ENCODE measurements at regions not wholly inside any gene's neighbourhood (a gene's known extent, or its start where the extent isn't known, plus 50 kb on each side); places are given as distances from the start of the nearest gene placed in this dataset.

DNA sequence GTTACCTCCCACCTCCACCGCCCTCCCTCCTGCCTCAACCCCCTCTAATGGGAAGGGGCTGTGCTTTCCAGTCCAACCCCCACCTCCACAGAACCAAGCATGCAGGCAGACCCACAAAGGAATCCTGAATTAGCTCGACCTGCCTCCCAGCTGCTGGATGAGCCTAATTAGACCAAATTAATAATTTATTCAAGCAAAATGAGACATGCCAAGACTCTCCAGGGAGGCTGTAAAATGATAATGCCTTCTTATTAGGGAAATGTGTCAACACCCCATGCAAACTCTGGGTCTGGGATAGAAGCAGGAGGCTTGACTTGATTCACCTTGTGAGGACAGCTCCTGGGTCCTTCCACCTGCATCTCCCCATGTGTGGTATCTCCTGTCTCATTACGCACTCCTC, 59.4 kb upstream of the HMGXB4 start:
- TF ChIP-seq, protein P1, sequence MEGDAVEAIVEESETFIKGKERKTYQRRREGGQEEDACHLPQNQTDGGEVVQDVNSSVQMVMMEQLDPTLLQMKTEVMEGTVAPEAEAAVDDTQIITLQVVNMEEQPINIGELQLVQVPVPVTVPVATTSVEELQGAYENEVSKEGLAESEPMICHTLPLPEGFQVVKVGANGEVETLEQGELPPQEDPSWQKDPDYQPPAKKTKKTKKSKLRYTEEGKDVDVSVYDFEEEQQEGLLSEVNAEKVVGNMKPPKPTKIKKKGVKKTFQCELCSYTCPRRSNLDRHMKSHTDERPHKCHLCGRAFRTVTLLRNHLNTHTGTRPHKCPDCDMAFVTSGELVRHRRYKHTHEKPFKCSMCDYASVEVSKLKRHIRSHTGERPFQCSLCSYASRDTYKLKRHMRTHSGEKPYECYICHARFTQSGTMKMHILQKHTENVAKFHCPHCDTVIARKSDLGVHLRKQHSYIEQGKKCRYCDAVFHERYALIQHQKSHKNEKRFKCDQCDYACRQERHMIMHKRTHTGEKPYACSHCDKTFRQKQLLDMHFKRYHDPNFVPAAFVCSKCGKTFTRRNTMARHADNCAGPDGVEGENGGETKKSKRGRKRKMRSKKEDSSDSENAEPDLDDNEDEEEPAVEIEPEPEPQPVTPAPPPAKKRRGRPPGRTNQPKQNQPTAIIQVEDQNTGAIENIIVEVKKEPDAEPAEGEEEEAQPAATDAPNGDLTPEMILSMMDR (IDR thresholded peaks at IDR 0.05; ENCODE audit: insufficient read depth, low read length, poor library complexity, severe bottlenecking): no peak
- no peak for DNase-seq (ENCODE audit: low read depth)
- no peak overlapping the region for H3K4me3 ChIP-seq (ENCODE audit: low read depth, low read length)
- peaks cover 3% of the 10 kb centered on the region for H3K27me3 ChIP-seq (ENCODE audit: control insufficient read depth, insufficient read depth, low read length)
- no peaks in the 10 kb centered on the region for H3K36me3 ChIP-seq (ENCODE audit: control insufficient read depth, insufficient read depth, low read length)

- no peak for DNase-seq (ENCODE audit: low read depth)
- TF ChIP-seq, protein P1 (IDR thresholded peaks at IDR 0.05; ENCODE audit: insufficient read depth, low read length, poor library complexity, severe bottlenecking): no peak
- H3K36me3 ChIP-seq (ENCODE audit: control insufficient read depth, insufficient read depth, low read length): no peaks in the 10 kb centered on the region
- H3K4me3 ChIP-seq (ENCODE audit: low read depth, low read length): no peak overlapping the region
- H3K27me3 ChIP-seq (ENCODE audit: control insufficient read depth, insufficient read depth, low read length): peaks cover 3% of the 10 kb centered on the region
These were observed 58.6 kb upstream of the HMGXB4 start for GRCh38 chr22:35198738-35199137.

DNA sequence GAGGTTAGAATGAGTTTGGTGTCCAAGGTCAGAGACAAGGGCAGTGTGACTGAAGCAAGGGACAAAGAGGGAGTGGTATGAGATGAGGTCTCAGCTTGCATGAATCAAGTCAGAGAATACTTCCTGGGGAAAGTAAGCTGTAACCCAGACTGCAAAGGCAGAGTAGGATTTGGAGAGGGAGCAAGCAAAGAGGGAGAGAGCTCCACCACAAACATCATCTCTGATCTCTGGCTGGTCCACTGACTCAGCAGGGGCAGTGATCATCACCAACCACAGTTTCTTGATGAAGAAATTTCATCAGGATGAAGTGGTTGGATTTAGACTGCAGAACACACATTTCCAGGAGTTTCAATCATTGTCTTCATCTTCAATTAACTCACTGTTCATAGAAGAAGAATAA, 54.9 kb upstream of the HMGXB4 start:
- Histone ChIP-seq H3K27me3 (ENCODE audit: control insufficient read depth, insufficient read depth, low read length) (peaks cover 3% of the 10 kb centered on the region), H3K4me3 (ENCODE audit: low read depth, low read length) (no peak overlapping the region), H3K36me3 (ENCODE audit: control insufficient read depth, insufficient read depth, low read length) (no peaks in the 10 kb centered on the region)
- no peak for DNase-seq (ENCODE audit: low read depth)
- TF ChIP-seq, protein P1 (IDR thresholded peaks at IDR 0.05; ENCODE audit: insufficient read depth, low read length, poor library complexity, severe bottlenecking): no peak

- DNase-seq (ENCODE audit: low read depth): no peak
- TF ChIP-seq, protein P1 (IDR thresholded peaks at IDR 0.05; ENCODE audit: insufficient read depth, low read length, poor library complexity, severe bottlenecking): no peak
These were observed 53.7 kb upstream of the HMGXB4 start for GRCh38 chr22:35203583-35203982.

DNA sequence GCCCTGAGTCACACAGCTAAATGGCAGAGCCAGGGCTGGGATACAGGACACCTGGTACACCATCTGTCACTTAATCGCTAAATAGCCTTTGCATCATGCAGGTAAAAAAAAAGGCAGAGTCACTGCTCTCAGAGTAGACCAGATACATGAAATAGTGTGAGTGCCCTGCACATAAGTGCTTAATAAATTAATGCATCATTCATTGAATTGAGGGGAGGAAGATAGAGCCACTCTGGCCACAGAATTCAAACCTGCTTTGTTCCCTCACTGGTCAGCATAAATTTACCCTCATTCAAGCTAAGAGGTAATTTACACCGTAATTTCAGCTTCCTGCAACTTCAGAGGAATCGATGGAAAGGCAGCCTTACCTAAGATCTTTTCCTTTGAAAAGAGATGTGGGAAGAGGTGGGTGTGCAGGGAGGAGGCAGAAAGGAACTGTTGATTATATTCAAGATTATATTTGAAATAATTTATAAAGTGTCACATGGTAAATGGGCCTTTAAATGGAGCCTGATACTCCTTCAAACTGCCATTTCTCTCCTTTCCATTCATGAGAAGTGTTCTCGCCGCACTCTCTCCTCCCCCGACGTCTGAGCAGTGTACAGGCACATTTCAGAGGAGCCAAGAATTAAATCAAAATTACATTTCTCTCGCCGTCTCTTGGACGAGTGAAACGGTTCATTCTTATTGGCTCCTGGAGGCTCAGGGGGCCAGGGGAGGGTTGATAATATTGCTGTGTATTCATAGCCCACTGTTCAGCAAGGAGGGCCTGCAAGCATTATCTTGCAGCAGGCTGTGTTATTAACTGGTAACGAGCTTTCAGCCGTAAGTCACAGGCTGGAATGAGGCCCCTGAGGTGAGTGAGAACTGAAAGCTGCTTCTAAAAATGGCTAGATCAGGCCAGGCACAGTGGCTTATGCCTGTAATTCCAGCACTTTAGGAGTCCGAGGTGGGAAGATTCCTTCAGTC, 52.2 kb upstream of the HMGXB4 start:
- H3K36me3 ChIP-seq (ENCODE audit: control insufficient read depth, insufficient read depth, low read length): no peaks in the 10 kb centered on the region
- no peak for DNase-seq (ENCODE audit: low read depth)
- no peaks in the 10 kb centered on the region for H3K27me3 ChIP-seq (ENCODE audit: control insufficient read depth, insufficient read depth, low read length)
- no peak overlapping the region for H3K4me3 ChIP-seq (ENCODE audit: low read depth, low read length)
- TF ChIP-seq, protein P1 (IDR thresholded peaks at IDR 0.05; ENCODE audit: insufficient read depth, low read length, poor library complexity, severe bottlenecking): no peak

More at GRCh38 chr22:35203583-35203982, 53.7 kb upstream of the HMGXB4 start:
- no peaks in the 10 kb centered on the region for H3K36me3 ChIP-seq (ENCODE audit: control insufficient read depth, insufficient read depth, low read length)
- H3K27me3 ChIP-seq (ENCODE audit: control insufficient read depth, insufficient read depth, low read length): peaks cover 3% of the 10 kb centered on the region
- H3K4me3 ChIP-seq (ENCODE audit: low read depth, low read length): no peak overlapping the region
